ENCODE measurements at regions not wholly inside any gene's neighbourhood (a gene's known extent, or its start where the extent isn't known, plus 50 kb on each side); places are given as distances from the start of the nearest gene placed in this dataset.

DNA sequence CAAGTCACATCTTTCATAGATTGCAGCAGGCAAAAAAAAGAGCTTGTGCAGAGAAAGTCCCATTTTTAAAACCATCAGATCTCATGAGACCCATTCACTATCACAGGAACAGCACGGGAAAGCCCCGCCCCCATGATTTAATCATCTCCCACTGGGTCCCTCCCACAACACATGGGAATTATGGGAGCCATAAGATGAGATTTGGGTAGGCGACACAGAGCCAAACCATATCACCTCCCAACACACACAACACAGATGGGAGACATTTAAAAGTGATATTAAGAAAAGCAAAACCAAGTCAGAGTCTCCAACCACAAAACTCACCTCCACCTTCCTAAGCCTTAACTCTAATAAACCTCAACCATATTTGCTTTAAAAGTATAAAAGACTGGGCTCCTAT is 61.5 kb upstream of the TIAM1 start:
- TF ChIP-seq, protein P1, sequence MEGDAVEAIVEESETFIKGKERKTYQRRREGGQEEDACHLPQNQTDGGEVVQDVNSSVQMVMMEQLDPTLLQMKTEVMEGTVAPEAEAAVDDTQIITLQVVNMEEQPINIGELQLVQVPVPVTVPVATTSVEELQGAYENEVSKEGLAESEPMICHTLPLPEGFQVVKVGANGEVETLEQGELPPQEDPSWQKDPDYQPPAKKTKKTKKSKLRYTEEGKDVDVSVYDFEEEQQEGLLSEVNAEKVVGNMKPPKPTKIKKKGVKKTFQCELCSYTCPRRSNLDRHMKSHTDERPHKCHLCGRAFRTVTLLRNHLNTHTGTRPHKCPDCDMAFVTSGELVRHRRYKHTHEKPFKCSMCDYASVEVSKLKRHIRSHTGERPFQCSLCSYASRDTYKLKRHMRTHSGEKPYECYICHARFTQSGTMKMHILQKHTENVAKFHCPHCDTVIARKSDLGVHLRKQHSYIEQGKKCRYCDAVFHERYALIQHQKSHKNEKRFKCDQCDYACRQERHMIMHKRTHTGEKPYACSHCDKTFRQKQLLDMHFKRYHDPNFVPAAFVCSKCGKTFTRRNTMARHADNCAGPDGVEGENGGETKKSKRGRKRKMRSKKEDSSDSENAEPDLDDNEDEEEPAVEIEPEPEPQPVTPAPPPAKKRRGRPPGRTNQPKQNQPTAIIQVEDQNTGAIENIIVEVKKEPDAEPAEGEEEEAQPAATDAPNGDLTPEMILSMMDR (IDR thresholded peaks at IDR 0.05 in 4 of 5, conservative IDR thresholded peaks at IDR 0.05 in 1 of 5), result no peak
- no peak for TF ChIP-seq POLR2A (IDR thresholded peaks at IDR 0.05)
